Testis (tissue), 2 donors: ENCODE measurements at regions not wholly inside any gene's neighbourhood (a gene's known extent, or its start where the extent isn't known, plus 50 kb on each side); places are given as distances from the start of the nearest gene placed in this dataset.

Experiments
- POLR2A ChIP-seq: fragments of 450-650 bp; IDR thresholded peaks from one replicate; pipeline ENCODE4 v1.6.1; 2017; ENCODE audit warnings: antibody characterized with exemption, mild to moderate bottlenecking, moderate library complexity
- TF ChIP-seq, protein P1 (sequence below), 3 experiments: fragments of 450-650 bp in 2 of 3; fragments of 200-600 bp in 1 of 3; sonication (generic) in 1 of 3; IDR thresholded peaks; one replicate each; pipeline ENCODE4 v1.5.1; 2016 to 2019; ENCODE audit warnings: antibody characterized with exemption in 3 of 3, mild to moderate bottlenecking in 2 of 3, moderate library complexity in 1 of 3

DNA sequence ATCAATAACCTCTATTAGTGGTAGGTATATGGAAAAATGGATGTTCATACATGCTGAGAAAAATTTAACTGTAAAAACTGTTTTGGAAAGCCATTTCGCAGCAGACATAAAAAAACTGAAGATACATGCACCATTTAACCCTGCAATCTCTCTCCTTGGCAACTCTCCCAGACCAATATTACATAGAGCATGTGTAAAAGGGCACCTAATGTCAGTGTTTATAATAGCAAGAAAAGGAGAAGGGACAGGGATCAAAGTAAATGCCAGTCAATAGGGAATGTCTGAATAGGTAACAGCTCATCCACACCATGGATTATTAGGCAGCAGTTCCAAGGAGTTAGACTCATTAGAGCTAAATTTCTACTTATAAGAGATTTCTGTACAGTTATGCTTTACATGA lies 77.2 kb downstream of the BTG1 start:
- TF ChIP-seq POLR2A: no peak
- TF ChIP-seq, protein P1, sequence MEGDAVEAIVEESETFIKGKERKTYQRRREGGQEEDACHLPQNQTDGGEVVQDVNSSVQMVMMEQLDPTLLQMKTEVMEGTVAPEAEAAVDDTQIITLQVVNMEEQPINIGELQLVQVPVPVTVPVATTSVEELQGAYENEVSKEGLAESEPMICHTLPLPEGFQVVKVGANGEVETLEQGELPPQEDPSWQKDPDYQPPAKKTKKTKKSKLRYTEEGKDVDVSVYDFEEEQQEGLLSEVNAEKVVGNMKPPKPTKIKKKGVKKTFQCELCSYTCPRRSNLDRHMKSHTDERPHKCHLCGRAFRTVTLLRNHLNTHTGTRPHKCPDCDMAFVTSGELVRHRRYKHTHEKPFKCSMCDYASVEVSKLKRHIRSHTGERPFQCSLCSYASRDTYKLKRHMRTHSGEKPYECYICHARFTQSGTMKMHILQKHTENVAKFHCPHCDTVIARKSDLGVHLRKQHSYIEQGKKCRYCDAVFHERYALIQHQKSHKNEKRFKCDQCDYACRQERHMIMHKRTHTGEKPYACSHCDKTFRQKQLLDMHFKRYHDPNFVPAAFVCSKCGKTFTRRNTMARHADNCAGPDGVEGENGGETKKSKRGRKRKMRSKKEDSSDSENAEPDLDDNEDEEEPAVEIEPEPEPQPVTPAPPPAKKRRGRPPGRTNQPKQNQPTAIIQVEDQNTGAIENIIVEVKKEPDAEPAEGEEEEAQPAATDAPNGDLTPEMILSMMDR (IDR thresholded peaks at IDR 0.05): no peak
